AG04450 (cell line): ENCODE measurements at regions not wholly inside any gene's neighbourhood (a gene's known extent, or its start where the extent isn't known, plus 50 kb on each side); places are given as distances from the start of the nearest gene placed in this dataset.

Source experiments
- CTCF ChIA-PET: fragments of 300-600, 350-600 bp; formaldehyde crosslinking; extraction: SDS; loops from one replicate; lab custom pipeline; 2022; ENCODE audit warnings: antibody characterized with exemption, inconsistent platforms; lab: Charles Lee
- POLR2A ChIA-PET: fragments of 350-600 bp; formaldehyde crosslinking; extraction: SDS; loops from one replicate; lab custom pipeline; 2021; ENCODE audit warnings: antibody characterized with exemption, inconsistent platforms; lab: Yijun Ruan, JAX
- DNase-seq: peaks from one replicate; pipeline ENCODE4 v3.0.0-alpha.2; 2011; ENCODE audit warnings: low read depth, low spot score
- H3K27ac ChIP-seq: one replicate; pipeline ENCODE4 v1.5.1; 2012; ENCODE audit warnings: low read depth, low read length, control low read depth
- H3K27me3 ChIP-seq: one replicate; pipeline ENCODE4 v1.6.0; 2012; ENCODE audit warnings: low read length; ENCODE audit not compliant: control insufficient read depth, insufficient read depth
- H3K4me3 ChIP-seq: 2 replicates; pipeline ENCODE4 v1.5.1; 2011; ENCODE audit warnings: mild to moderate bottlenecking, low read depth, low read length, control low read depth
- H3K9me3 ChIP-seq: 2 replicates; pipeline ENCODE4 v1.5.1; 2012; ENCODE audit warnings: low read length; ENCODE audit not compliant: control insufficient read depth, insufficient read depth
- TF ChIP-seq, protein P1 (sequence below): IDR thresholded peaks from 2 replicates; pipeline ENCODE4 v1.5.1; 2011; ENCODE audit warnings: low read depth, low read length, control low read depth, inconsistent platforms

DNA sequence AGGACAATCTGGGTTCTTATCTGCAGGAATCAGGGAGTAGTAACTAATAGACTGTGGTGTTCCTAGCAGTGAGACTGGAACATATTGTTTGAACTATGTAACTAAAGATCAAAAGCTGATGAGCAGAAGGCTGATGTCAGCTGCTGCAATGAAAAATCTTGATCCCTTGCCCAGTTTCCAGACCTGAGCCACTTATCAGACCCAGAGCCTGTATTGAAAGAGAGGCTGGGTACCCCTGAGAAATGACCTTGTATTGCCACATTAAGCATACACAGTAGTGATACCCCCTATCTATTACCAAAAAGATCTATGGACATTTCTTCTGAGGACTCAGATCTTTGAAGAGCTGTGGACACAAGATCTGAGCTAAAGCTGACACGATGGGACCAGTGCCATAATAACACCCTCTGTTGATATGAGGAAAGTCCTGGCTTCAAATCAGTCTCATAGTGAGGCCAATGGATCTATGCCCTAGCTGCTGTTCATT lies 178.0 kb upstream of the GALNT2 start:
- DNase-seq = no peak
- H3K27ac ChIP-seq = no peak overlapping the region
- H3K9me3 ChIP-seq = no peaks in the 10 kb centered on the region
- ChIA-PET CTCF (no interaction called here), POLR2A (no interaction called here)
- H3K4me3 ChIP-seq = no peak overlapping the region
- TF ChIP-seq, protein P1, sequence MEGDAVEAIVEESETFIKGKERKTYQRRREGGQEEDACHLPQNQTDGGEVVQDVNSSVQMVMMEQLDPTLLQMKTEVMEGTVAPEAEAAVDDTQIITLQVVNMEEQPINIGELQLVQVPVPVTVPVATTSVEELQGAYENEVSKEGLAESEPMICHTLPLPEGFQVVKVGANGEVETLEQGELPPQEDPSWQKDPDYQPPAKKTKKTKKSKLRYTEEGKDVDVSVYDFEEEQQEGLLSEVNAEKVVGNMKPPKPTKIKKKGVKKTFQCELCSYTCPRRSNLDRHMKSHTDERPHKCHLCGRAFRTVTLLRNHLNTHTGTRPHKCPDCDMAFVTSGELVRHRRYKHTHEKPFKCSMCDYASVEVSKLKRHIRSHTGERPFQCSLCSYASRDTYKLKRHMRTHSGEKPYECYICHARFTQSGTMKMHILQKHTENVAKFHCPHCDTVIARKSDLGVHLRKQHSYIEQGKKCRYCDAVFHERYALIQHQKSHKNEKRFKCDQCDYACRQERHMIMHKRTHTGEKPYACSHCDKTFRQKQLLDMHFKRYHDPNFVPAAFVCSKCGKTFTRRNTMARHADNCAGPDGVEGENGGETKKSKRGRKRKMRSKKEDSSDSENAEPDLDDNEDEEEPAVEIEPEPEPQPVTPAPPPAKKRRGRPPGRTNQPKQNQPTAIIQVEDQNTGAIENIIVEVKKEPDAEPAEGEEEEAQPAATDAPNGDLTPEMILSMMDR = no peak
- peaks cover 5% of the 10 kb centered on the region for H3K27me3 ChIP-seq

DNA sequence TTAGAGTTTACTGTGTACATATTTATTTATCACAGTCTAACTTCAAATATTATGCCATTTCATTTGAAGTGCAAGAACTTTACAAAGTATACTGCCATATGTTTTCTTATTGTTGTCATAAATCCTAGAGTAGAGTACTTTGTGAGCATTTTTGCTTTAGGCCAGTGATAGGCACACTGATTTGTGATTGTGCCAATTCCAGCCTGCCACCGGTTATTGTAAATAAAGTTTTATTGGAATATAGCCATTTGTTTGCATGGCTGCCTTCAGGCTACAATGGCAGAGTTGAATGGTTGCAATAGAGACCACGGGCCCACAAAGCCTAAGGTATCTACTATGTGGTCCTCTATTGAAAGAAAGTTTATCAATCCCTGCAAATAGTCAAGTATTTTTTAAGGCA lies 175.8 kb upstream of the GALNT2 start:
- TF ChIP-seq, protein P1 = no peak
- Histone ChIP-seq H3K27ac (no peak overlapping the region), H3K9me3 (no peaks in the 10 kb centered on the region), H3K27me3 (peaks cover 5% of the 10 kb centered on the region), H3K4me3 (no peak overlapping the region)
- POLR2A ChIA-PET = no interaction called here
- CTCF ChIA-PET = no interaction called here
- DNase-seq = no peak

DNA sequence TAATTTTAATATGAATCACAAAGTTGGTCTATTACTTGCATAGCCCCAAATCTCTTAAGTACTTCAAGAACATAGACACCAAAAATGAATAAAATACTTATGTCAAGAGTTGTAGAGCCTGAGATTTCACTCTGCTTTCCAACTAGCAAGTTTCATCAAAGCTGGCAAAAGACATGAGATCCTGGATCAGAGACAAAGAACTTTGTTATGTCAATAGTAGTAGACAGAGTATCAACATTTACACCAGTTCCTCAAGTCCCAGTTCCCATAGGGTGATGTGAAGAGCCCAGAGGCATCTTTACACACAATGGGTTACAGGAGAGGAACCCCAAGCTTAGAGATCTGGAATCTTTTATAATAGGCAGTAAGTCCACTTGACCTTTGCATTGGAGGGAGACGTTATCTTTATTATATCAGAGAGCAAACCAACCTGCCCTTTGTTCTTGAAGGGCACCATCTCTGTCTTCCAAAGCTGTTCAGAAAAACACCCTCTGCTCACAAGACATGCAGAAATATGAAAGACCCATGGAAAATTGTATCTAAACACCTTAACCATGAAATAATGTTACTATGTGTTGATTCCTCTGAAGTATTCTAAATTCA lies 174.4 kb upstream of the GALNT2 start:
- TF ChIP-seq, protein P1 = no peak
- ChIA-PET CTCF (no interaction called here), POLR2A (no interaction called here)
- no peak overlapping the region for H3K27ac ChIP-seq
- no peak overlapping the region for H3K4me3 ChIP-seq
- no peak for DNase-seq
- H3K27me3 ChIP-seq = peaks cover 3% of the 10 kb centered on the region
- no peaks in the 10 kb centered on the region for H3K9me3 ChIP-seq

DNA sequence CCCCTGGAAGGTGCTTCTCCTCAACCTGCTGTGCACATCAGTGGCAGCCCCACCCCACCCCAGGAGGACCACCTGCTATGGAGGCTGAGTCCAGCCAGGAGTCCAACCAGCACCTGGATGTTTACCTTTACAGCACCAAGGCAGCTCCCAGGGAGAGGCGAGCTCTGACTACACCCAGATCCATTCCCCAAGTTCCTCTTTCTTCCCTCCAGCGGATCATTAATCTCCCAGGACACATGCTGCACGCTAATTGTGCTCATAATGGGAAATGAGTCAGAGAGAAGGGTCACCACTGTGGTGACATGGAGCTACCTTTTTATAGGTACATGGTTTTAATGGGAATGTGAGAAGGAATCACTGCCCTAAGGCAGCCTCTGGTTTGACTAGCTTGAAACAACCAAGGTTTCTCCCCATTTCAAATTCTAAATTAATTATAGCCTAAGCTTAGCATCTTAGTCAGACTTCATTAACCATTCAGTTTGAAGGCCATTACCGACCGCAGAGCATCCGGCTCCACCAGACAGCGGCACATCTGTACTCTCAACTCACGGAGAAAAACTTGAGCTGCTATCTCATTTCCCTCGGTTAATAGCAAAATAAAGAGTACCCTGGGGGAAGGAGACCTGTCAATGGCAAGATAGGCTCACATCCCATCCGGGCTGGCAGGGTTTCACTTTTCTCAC lies 173.1 kb upstream of the GALNT2 start:
- ChIA-PET CTCF (no interaction called here), POLR2A (no interaction called here)
- Histone ChIP-seq H3K27ac (no peak overlapping the region), H3K27me3 (peaks cover 3% of the 10 kb centered on the region), H3K9me3 (no peaks in the 10 kb centered on the region), H3K4me3 (no peak overlapping the region)
- TF ChIP-seq, protein P1 = no peak
- no peak for DNase-seq

DNA sequence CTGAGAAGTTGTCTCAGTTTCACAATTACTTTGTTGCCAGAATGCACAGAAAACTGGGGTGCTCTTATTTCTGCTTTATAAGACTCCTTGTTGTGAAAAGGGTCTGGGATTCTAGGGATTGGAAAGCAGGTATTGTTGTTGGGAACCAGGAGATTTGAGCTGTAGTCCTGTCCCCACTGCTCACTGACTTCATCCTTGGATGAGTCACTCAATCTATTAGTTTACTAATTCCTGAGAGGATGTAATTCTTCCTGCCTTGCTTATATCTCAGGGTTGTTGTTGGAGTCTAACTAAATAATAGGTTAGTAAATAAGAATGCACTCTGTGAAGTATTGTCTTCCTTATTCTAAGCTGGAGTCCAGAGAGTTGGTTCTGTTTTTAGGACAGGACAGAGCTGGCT lies 172.5 kb upstream of the GALNT2 start:
- no peak for DNase-seq
- peaks cover 3% of the 10 kb centered on the region for H3K27me3 ChIP-seq
- no peak overlapping the region for H3K27ac ChIP-seq
- CTCF ChIA-PET = no interaction called here
- TF ChIP-seq, protein P1 = no peak
- POLR2A ChIA-PET = no interaction called here
- H3K4me3 ChIP-seq = no peak overlapping the region
- H3K9me3 ChIP-seq = no peaks in the 10 kb centered on the region
